H1 (cell line): ENCODE measurements at regions not wholly inside any gene's neighbourhood (a gene's known extent, or its start where the extent isn't known, plus 50 kb on each side); places are given as distances from the start of the nearest gene placed in this dataset.

Experiments
- CTCF ChIA-PET: fragments of 300-600 bp; sonication (Branson Sonifier 250); formaldehyde crosslinking; loops from one replicate; lab custom pipeline; 2021; ENCODE audit not compliant: partially characterized antibody; lab: Charles Lee
- POLR2A ChIA-PET: fragments of 300-600 bp; sonication (Branson Sonifier 250); formaldehyde crosslinking; loops from one replicate; lab custom pipeline; 2021; ENCODE audit warnings: inconsistent platforms; ENCODE audit not compliant: partially characterized antibody; lab: Charles Lee
- DNase-seq, 2 experiments: peaks; one replicate each; pipeline versions ENCODE4 v3.0.0 to v3.0.0-alpha.2; 2010 to 2022; ENCODE audit warnings: low spot score in 2 of 2, low read depth in 1 of 2, mixed read lengths in 1 of 2
- FAIRE-seq: peaks from 2 replicates; lab custom pipeline; 2011; peaks lifted over from hg19 to GRCh38; lab: Jason Lieb, UNC
- H2AFZ ChIP-seq: 2 replicates; pipeline ENCODE4 v1.8.1; 2012; ENCODE audit warnings: low read length, inconsistent platforms
- H2AK5ac ChIP-seq: 2 replicates; pipeline ENCODE4 v1.6.1; 2013; ENCODE audit warnings: low read depth, low read length
- H2BK120ac ChIP-seq: replicated peaks from 2 replicates; pipeline ENCODE3; 2013; ENCODE audit warnings: low read depth, low read length, inconsistent platforms
- H2BK12ac ChIP-seq: 2 replicates; pipeline ENCODE4 v1.6.1; 2013; ENCODE audit warnings: low read depth, low read length
- H2BK15ac ChIP-seq: 2 replicates; pipeline ENCODE4 v1.6.1; 2013; ENCODE audit warnings: low read length
- H2BK20ac ChIP-seq: 2 replicates; pipeline ENCODE4 v1.6.1; 2013; ENCODE audit warnings: low read length
- H2BK5ac ChIP-seq: 2 replicates; pipeline ENCODE4 v1.6.1; 2013; ENCODE audit warnings: low read depth, low read length
- H3K14ac ChIP-seq: 2 replicates; pipeline ENCODE4 v1.6.1; 2013; ENCODE audit warnings: inconsistent platforms; ENCODE audit not compliant: insufficient read length
- H3K18ac ChIP-seq: 2 replicates; pipeline ENCODE4 v1.6.1; 2013; ENCODE audit warnings: low read length; ENCODE audit errors: extremely low read depth
- H3K23ac ChIP-seq: 2 replicates; pipeline ENCODE4 v1.6.1; 2013; ENCODE audit warnings: inconsistent platforms; ENCODE audit not compliant: insufficient read length
- H3K23me2 ChIP-seq: 2 replicates; pipeline ENCODE4 v1.6.1; 2013; ENCODE audit warnings: low read depth, low read length
- H3K27ac ChIP-seq: 2 replicates; pipeline ENCODE4 v1.6.1; 2011; ENCODE audit warnings: low read depth, low read length, inconsistent platforms
- H3K27me3 ChIP-seq, 4 experiments: replicated peaks in 1 of 4; 1 replicate in 1 of 4; 2 replicates in 3 of 4; pipeline versions ENCODE4 v1.6.1 to v1.8.1; 2011 to 2013; ENCODE audit warnings: low read length in 3 of 4, mild to moderate bottlenecking in 3 of 4, inconsistent platforms in 2 of 4, mixed read lengths in 2 of 4, moderate library complexity in 1 of 4; ENCODE audit not compliant: control insufficient read depth in 3 of 4, insufficient read depth in 3 of 4; ENCODE audit errors: extremely low read depth in 1 of 4
- H3K36me3 ChIP-seq, 4 experiments: 2 replicates each; pipeline versions ENCODE4 v1.6.1 to v1.8.1; 2011 to 2013; ENCODE audit warnings: mild to moderate bottlenecking in 4 of 4, low read length in 3 of 4, moderate library complexity in 2 of 4, control low read depth in 1 of 4, inconsistent platforms in 1 of 4; ENCODE audit not compliant: insufficient read depth in 4 of 4, control insufficient read depth in 2 of 4
- H3K4ac ChIP-seq: replicated peaks from 2 replicates; pipeline ENCODE3; 2013; ENCODE audit warnings: low read length, low read depth, mixed read lengths, inconsistent platforms; ENCODE audit not compliant: insufficient read length
- H3K4me1 ChIP-seq, 4 experiments: replicated peaks in 1 of 4; 1 replicate in 1 of 4; 2 replicates in 3 of 4; pipeline versions ENCODE4 v1.6.1 to v1.8.1; 2011 to 2013; ENCODE audit warnings: low read length in 3 of 4, inconsistent platforms in 2 of 4, mixed read lengths in 1 of 4; ENCODE audit not compliant: insufficient read depth in 4 of 4, control insufficient read depth in 3 of 4
- H3K4me2 ChIP-seq, 2 experiments: 2 replicates each; pipeline versions ENCODE4 v1.6.1 to v1.8.1; 2011 to 2013; ENCODE audit warnings: low read depth in 2 of 2, low read length in 2 of 2, control low read depth in 1 of 2, inconsistent platforms in 1 of 2, mild to moderate bottlenecking in 1 of 2; ENCODE audit not compliant: insufficient read depth in 1 of 2
- H3K4me3 ChIP-seq, 4 experiments: fragments of 200-600, 300-600 bp in 1 of 4; sonication (generic), shearing (Covaris generic), sonication (Bioruptor Twin) in 1 of 4; 2 replicates each; pipeline versions ENCODE4 v1.5.1 to v1.8.1; 2011 to 2016; ENCODE audit warnings: low read length in 4 of 4, low read depth in 3 of 4, control low read depth in 2 of 4, inconsistent platforms in 2 of 4, mild to moderate bottlenecking in 2 of 4, mixed read lengths in 1 of 4, moderate library complexity in 1 of 4; ENCODE audit not compliant: insufficient read depth in 2 of 4; ENCODE audit errors: extremely low read depth in 1 of 4
- H3K56ac ChIP-seq: replicated peaks from 2 replicates; pipeline ENCODE3; 2013; ENCODE audit warnings: low read depth, mild to moderate bottlenecking, mixed read lengths, low read length, inconsistent platforms; ENCODE audit not compliant: insufficient read length
- H3K79me1 ChIP-seq: 2 replicates; pipeline ENCODE4 v1.6.1; 2013; ENCODE audit warnings: low read depth, low read length, control low read depth
- H3K79me2 ChIP-seq, 2 experiments: 2 replicates each; pipeline versions ENCODE4 v1.6.1 to v1.8.1; 2012 to 2013; ENCODE audit warnings: low read length in 2 of 2, mild to moderate bottlenecking in 2 of 2, inconsistent platforms in 1 of 2; ENCODE audit not compliant: insufficient read depth in 2 of 2, control insufficient read depth in 1 of 2
- H3K9ac ChIP-seq, 4 experiments: replicated peaks in 1 of 4; 1 replicate in 1 of 4; 2 replicates in 3 of 4; pipeline versions ENCODE4 v1.6.1 to v1.8.1; 2011 to 2013; ENCODE audit warnings: low read depth in 3 of 4, low read length in 3 of 4, control low read depth in 2 of 4, mild to moderate bottlenecking in 2 of 4, moderate library complexity in 2 of 4, inconsistent platforms in 1 of 4; ENCODE audit errors: extremely low read depth in 1 of 4
- H3K9me3 ChIP-seq, 2 experiments: 2 replicates each; pipeline versions ENCODE4 v1.6.1 to v1.8.1; 2012 to 2013; ENCODE audit warnings: mild to moderate bottlenecking in 2 of 2, moderate library complexity in 2 of 2, control low read depth in 1 of 2, inconsistent platforms in 1 of 2, low read depth in 1 of 2, low read length in 1 of 2, mixed read lengths in 1 of 2; ENCODE audit not compliant: insufficient read depth in 2 of 2
- H4K20me1 ChIP-seq, 2 experiments: replicated peaks in 1 of 2; 2 replicates each; pipeline versions ENCODE3 to v1.8.1; 2011 to 2013; ENCODE audit warnings: inconsistent platforms in 2 of 2, low read length in 2 of 2, mild to moderate bottlenecking in 1 of 2; ENCODE audit not compliant: insufficient read depth in 2 of 2, control insufficient read depth in 1 of 2
- H4K5ac ChIP-seq: 2 replicates; pipeline ENCODE4 v1.6.1; 2013; ENCODE audit warnings: low read length, low read depth, mixed read lengths, inconsistent platforms; ENCODE audit not compliant: insufficient read length
- H4K8ac ChIP-seq: 2 replicates; pipeline ENCODE4 v1.8.0; 2013; ENCODE audit warnings: mild to moderate bottlenecking, moderate library complexity, low read length, inconsistent platforms; ENCODE audit not compliant: insufficient read depth; ENCODE audit errors: extremely low read depth
- H4K91ac ChIP-seq: replicated peaks from 2 replicates; pipeline ENCODE3; 2013; ENCODE audit warnings: low read length, mixed read lengths, inconsistent platforms; ENCODE audit not compliant: insufficient read length
- CTCF ChIP-seq, 3 experiments: IDR thresholded peaks; 1 replicate in 2 of 3; 2 replicates in 1 of 3; pipeline versions ENCODE4 v1.5.1 to v1.6.1; 2011; ENCODE audit warnings: low read length in 3 of 3, mild to moderate bottlenecking in 3 of 3, inconsistent platforms in 2 of 3, low read depth in 1 of 3, moderate library complexity in 1 of 3; ENCODE audit not compliant: insufficient read depth in 1 of 3; ENCODE audit errors: control extremely low read depth in 1 of 3
- KDM4A ChIP-seq: IDR thresholded peaks from one replicate; pipeline ENCODE4 v1.7.1; 2012; ENCODE audit warnings: low read depth, mild to moderate bottlenecking, moderate library complexity, low read length, inconsistent platforms; ENCODE audit not compliant: severe bottlenecking

DNA sequence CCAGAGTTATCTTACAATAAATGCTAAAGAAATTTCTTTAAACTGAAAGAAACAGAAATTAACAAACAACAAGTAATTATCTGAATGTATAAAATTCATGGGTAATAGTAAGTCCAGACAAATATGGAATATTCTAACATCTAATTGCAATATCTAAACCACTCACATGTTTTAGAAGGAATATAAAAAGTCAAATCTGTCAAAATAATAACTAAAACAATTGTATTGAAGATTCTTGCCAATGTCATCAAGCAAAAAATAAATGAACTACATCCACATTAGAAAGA, 942.9 kb upstream of the PCDH20 start:
- no peak overlapping the region for H4K5ac ChIP-seq
- H3K56ac ChIP-seq = no peak overlapping the region
- no peak overlapping the region for H2BK15ac ChIP-seq
- no peak overlapping the region for H3K14ac ChIP-seq
- H3K4me3 ChIP-seq = no peak overlapping the region
- H3K4me2 ChIP-seq = no peak overlapping the region
- H2BK12ac ChIP-seq = no peak overlapping the region
- no peaks in the 10 kb centered on the region for H3K36me3 ChIP-seq
- H2BK5ac ChIP-seq = no peak overlapping the region
- no peak overlapping the region for H3K27ac ChIP-seq
- no peak overlapping the region for H4K91ac ChIP-seq
- POLR2A ChIA-PET = no interaction called here
- H2BK120ac ChIP-seq = no peak overlapping the region
- H2BK20ac ChIP-seq = no peak overlapping the region
- no peak overlapping the region for H3K4ac ChIP-seq
- H2AFZ ChIP-seq = no peak overlapping the region
- H3K79me1 ChIP-seq = no peaks in the 10 kb centered on the region
- H3K9ac ChIP-seq = no peak overlapping the region
- H3K27me3 ChIP-seq = no peaks in the 10 kb centered on the region
- no peak overlapping the region for H2AK5ac ChIP-seq
- no peaks in the 10 kb centered on the region for H3K23me2 ChIP-seq
- no peak overlapping the region for H4K8ac ChIP-seq
- no peak overlapping the region for H3K18ac ChIP-seq
- H3K79me2 ChIP-seq = no peaks in the 10 kb centered on the region
- no peak overlapping the region for H3K23ac ChIP-seq
- FAIRE-seq = no peak
- no peaks in the 10 kb centered on the region for H4K20me1 ChIP-seq
- TF ChIP-seq CTCF (IDR thresholded peaks at IDR 0.05; ENCODE audit: control extremely low read depth in 1 of 3, insufficient read depth in 1 of 3, low read depth in 1 of 3, low read length in 3 of 3) (no peak), KDM4A (no peak)
- TF ChIP-seq, all 59 proteins: peak for 0
- CTCF ChIA-PET = interaction anchor here (0.6 to 4.5 kb wide), 17 partner anchors 8 to 245 kb away, joined by 3 to 48 read pairs (median 4); no protein-coding TSS in a partner anchor
- H3K9me3 ChIP-seq = no peaks in the 10 kb centered on the region
- no peak for DNase-seq
- H3K4me1 ChIP-seq = peaks cover 0 to 4% (median 0%) of the 10 kb centered on the region in 4 experiments; a peak in 2 of 7 replicates
